HFFc6 (cell line): ENCODE measurements at regions not wholly inside any gene's neighbourhood (a gene's known extent, or its start where the extent isn't known, plus 50 kb on each side); places are given as distances from the start of the nearest gene placed in this dataset.
"Not testable (repeated sequence)": the region's sequence is repeated elsewhere in the genome, so short reads cannot be mapped to it uniquely, and the experiment has no call there.

Source experiments
- DNase-seq: peaks from one replicate; pipeline ENCODE4 v3.0.0-alpha.2; 2018
- H3K27ac Mint-ChIP-seq: 2 replicates; pipeline ENCODE4 v1.8.0; 2020; ENCODE audit warnings: mild to moderate bottlenecking, mixed read lengths
- H3K27me3 Mint-ChIP-seq: 2 replicates; pipeline ENCODE4 v1.8.0; 2021; ENCODE audit warnings: mild to moderate bottlenecking, moderate library complexity, mixed read lengths; ENCODE audit not compliant: insufficient read depth
- H3K36me3 Mint-ChIP-seq: 2 replicates; pipeline ENCODE4 v1.8.0; 2021; ENCODE audit warnings: low read depth, mixed read lengths
- H3K4me1 Mint-ChIP-seq: 2 replicates; pipeline ENCODE4 v1.8.0; 2020; ENCODE audit warnings: low read depth, mixed read lengths
- H3K4me3 Mint-ChIP-seq: 2 replicates; pipeline ENCODE4 v1.8.0; 2020; ENCODE audit warnings: mild to moderate bottlenecking, moderate library complexity, mixed read lengths
- H3K9me3 Mint-ChIP-seq: 2 replicates; pipeline ENCODE4 v1.8.0; 2020; ENCODE audit warnings: mild to moderate bottlenecking, mixed read lengths
- CTCF ChIP-seq: fragments of 200-600 bp; sonication (generic); IDR thresholded peaks from 2 replicates; pipeline ENCODE4 v1.5.0; 2021; ENCODE audit warnings: antibody characterized with exemption, mild to moderate bottlenecking

GRCh38 chr4:3896441-3896840, 130.3 kb downstream of the ADRA2C start:
- no peak overlapping the region for H3K4me3 Mint-ChIP-seq
- no peak for TF ChIP-seq CTCF
- DNase-seq: no peak
- H3K4me1 Mint-ChIP-seq: peaks cover 16% of the 10 kb centered on the region
- H3K9me3 Mint-ChIP-seq: no peaks in the 10 kb centered on the region
- H3K36me3 Mint-ChIP-seq: no peaks in the 10 kb centered on the region
- H3K27me3 Mint-ChIP-seq: no peaks in the 10 kb centered on the region
- H3K27ac Mint-ChIP-seq: no peak overlapping the region

- not testable (repeated sequence) for DNase-seq, H3K27ac Mint-ChIP-seq, H3K9me3 Mint-ChIP-seq, H3K27me3 Mint-ChIP-seq, H3K36me3 Mint-ChIP-seq, H3K4me3 Mint-ChIP-seq
- H3K4me1 Mint-ChIP-seq: peaks cover 22% of the 10 kb centered on the region
Measured at GRCh38 chr4:3896871-3897578, 130.8 kb downstream of the ADRA2C start.

- no peaks in the 10 kb centered on the region for H3K9me3 Mint-ChIP-seq
- H3K27me3 Mint-ChIP-seq: no peaks in the 10 kb centered on the region
- H3K4me3 Mint-ChIP-seq: no peak overlapping the region
- no peak for DNase-seq
- peaks cover 31% of the 10 kb centered on the region for H3K4me1 Mint-ChIP-seq
- no peaks in the 10 kb centered on the region for H3K36me3 Mint-ChIP-seq
- H3K27ac Mint-ChIP-seq: no peak overlapping the region
- no peak for TF ChIP-seq CTCF
Measured at GRCh38 chr4:3898098-3898497, 131.9 kb downstream of the ADRA2C start.

- not testable (repeated sequence) for H3K36me3 Mint-ChIP-seq, H3K27me3 Mint-ChIP-seq, H3K9me3 Mint-ChIP-seq, DNase-seq, H3K27ac Mint-ChIP-seq, H3K4me3 Mint-ChIP-seq
- peaks cover 36% of the 10 kb centered on the region for H3K4me1 Mint-ChIP-seq
Measured at GRCh38 chr4:3898928-3899327, 132.7 kb downstream of the ADRA2C start.

GRCh38 chr4:3904264-3904955, 138.2 kb downstream of the ADRA2C start:
- not testable (repeated sequence) for H3K27me3 Mint-ChIP-seq
- peak; percentile 97 for DNase-seq
- H3K27ac Mint-ChIP-seq: peak overlapping the region; percentile 90

GRCh38 chr4:3909616-3910015, 143.4 kb downstream of the ADRA2C start:
- DNase-seq, H3K27me3 Mint-ChIP-seq, H3K4me3 Mint-ChIP-seq, H3K27ac Mint-ChIP-seq, H3K9me3 Mint-ChIP-seq, H3K36me3 Mint-ChIP-seq: not testable (repeated sequence)
- peaks cover 35% of the 10 kb centered on the region for H3K4me1 Mint-ChIP-seq

More at GRCh38 chr4:3904264-3904955, 138.2 kb downstream of the ADRA2C start:
- not testable (repeated sequence) for H3K36me3 Mint-ChIP-seq, H3K9me3 Mint-ChIP-seq
- H3K4me3 Mint-ChIP-seq: peak overlapping the region; percentile 74
- H3K4me1 Mint-ChIP-seq: peaks cover 55% of the 10 kb centered on the region

- not testable (repeated sequence) for H3K27me3 Mint-ChIP-seq, DNase-seq, H3K36me3 Mint-ChIP-seq, H3K9me3 Mint-ChIP-seq, H3K4me3 Mint-ChIP-seq, H3K27ac Mint-ChIP-seq
- H3K4me1 Mint-ChIP-seq: peaks cover 33% of the 10 kb centered on the region
Measured at GRCh38 chr4:3910161-3910950, 144.2 kb downstream of the ADRA2C start.
